GM12801 (cell line): ENCODE measurements at regions not wholly inside any gene's neighbourhood (a gene's known extent, or its start where the extent isn't known, plus 50 kb on each side); places are given as distances from the start of the nearest gene placed in this dataset.

Experiments used
- CTCF ChIP-seq: IDR thresholded peaks from one replicate; pipeline ENCODE4 v1.5.1; 2011; ENCODE audit warnings: control low read depth; ENCODE audit not compliant: insufficient read length; ENCODE audit errors: extremely low read depth

- no peak for TF ChIP-seq CTCF
Measured at GRCh38 chr1:80245813-80246212, 1239.3 kb upstream of the ADGRL4 start.

GRCh38 chr1:80244372-80244771 is 1237.8 kb upstream of the ADGRL4 start:
- no peak for TF ChIP-seq CTCF

- TF ChIP-seq CTCF, result no peak
Measured at GRCh38 chr1:80241566-80241965, 1235.0 kb upstream of the ADGRL4 start.

- TF ChIP-seq CTCF, result no peak
Measured at GRCh38 chr1:80225510-80225909, 1219.0 kb upstream of the ADGRL4 start.

- no peak for TF ChIP-seq CTCF
Measured at GRCh38 chr1:80221319-80221718, 1214.8 kb upstream of the ADGRL4 start.

- no peak for TF ChIP-seq CTCF
Measured at GRCh38 chr1:80218112-80218511, 1211.6 kb upstream of the ADGRL4 start.

- no peak for TF ChIP-seq CTCF
Measured at GRCh38 chr1:80217377-80217986, 1211.0 kb upstream of the ADGRL4 start.
